ENCODE measurements at regions not wholly inside any gene's neighbourhood (a gene's known extent, or its start where the extent isn't known, plus 50 kb on each side); places are given as distances from the start of the nearest gene placed in this dataset.
"Not testable (repeated sequence)": the region's sequence is repeated elsewhere in the genome, so short reads cannot be mapped to it uniquely, and the experiment has no call there.

DNA sequence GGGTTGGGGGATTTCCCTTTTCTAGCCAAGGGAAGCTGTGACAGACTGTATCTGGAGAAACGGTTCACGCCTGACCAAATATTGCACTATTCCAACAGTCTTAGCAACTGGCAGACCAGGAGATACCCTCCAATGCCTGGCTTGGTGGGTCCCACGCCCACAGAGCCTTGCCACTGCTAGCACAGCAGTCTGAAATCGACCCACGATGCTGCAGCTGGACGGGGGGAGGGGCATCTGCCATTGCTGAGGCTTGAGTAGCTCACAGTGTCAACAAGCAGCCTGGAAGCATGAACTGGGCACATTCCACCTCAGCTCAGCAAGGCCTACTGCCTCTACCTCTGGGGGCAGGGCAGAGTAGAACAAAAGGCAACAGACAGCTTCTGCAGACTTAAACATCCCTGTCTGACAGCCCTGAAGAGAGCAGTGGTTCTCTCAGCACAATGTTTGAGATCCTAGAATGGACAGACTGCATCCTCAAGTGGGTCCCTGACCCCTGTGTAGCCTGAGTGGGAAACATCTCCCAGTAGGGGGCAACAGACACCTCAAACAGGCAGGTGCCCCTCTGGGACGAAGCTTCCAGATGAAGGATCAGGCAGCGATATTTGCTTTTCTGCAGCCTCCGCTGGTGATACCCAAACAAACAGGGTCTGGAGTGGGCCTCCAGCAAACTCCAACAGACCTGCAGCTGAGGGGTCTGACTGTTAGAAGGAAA, 89.9 kb upstream of the ECI2 start:
- 56% methylated on average over 9 of the region's 9 CpGs for WGBS
- no peak for ATAC-seq

DNA sequence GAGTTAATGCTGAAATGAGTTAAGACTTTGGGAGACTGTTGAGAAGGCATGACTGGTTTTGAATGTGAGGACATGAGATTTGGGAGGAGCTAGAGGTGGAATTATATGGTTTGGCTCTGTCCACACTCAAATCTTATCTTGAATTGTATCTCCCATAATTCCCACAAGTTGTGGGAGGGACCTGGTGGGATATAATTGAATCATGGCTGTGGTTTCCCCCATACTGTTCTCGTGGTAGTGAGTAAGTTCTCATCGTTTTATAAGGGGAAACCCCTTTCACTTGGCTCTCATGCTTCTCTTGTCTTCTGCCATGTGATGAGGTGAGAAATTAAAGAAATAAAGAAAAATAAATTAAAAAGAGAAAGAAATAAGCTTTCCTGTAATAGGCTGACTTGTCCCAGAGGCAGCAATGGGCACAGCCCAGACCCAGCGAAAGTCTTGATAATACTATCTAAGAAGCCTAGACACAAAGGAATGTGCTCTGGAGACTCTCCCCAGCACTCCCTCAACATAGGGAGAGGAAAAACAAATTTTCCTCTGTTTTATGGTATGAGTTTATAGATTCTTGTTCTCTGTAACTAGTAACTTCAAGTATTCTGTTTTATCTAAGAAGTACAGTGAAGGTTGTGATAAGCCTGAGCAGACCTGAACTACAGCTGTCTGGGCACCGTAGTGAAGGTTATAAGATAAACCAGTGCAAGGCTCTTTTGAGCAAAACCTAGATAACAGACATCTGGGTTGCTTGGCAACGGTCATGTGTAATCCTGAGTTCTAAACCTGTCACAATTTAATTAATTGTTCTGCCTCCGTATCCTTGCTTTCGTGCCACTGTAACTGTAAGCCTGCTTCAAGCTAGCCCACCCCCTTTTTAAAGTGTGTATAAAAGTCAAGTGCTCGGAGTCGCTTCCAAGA, 88.9 kb upstream of the ECI2 start:
- no peak overlapping the region for H3K4me3 ChIP-seq (ENCODE audit: low read length)
- intact Hi-C loops (cut with DNase I) = no loop called here
- H3K9me3 ChIP-seq (ENCODE audit: control insufficient read depth, low read length) = no peaks in the 10 kb centered on the region
- ATAC-seq (no peak), DNase-seq (no peak)
- H3K27me3 ChIP-seq (ENCODE audit: control insufficient read depth, insufficient read depth) = no peaks in the 10 kb centered on the region
- WGBS = 36% methylated on average over 9 of the region's 9 CpGs
- H3K27ac ChIP-seq (ENCODE audit: low read length) = no peak overlapping the region
- H3K4me1 ChIP-seq (ENCODE audit: control insufficient read depth, insufficient read depth, low read length) = no peaks in the 10 kb centered on the region

More for the DNA sequence above, 89.9 kb upstream of the ECI2 start:
- H3K27ac ChIP-seq (ENCODE audit: low read length) = no peak overlapping the region
- intact Hi-C loops (cut with DNase I) = no loop called here
- no peaks in the 10 kb centered on the region for H3K9me3 ChIP-seq (ENCODE audit: control insufficient read depth, low read length)
- no peaks in the 10 kb centered on the region for H3K27me3 ChIP-seq (ENCODE audit: control insufficient read depth, insufficient read depth)
- H3K4me3 ChIP-seq (ENCODE audit: low read length) = no peak overlapping the region
- no peak for DNase-seq
- no peaks in the 10 kb centered on the region for H3K4me1 ChIP-seq (ENCODE audit: control insufficient read depth, insufficient read depth, low read length)

GRCh38 chr6:4220558-4220957, 85.2 kb upstream of the ECI2 start:
- no peak overlapping the region for H3K27ac ChIP-seq (ENCODE audit: low read length)
- ATAC-seq (no peak), DNase-seq (no peak)
- H3K4me1 ChIP-seq (ENCODE audit: control insufficient read depth, insufficient read depth, low read length) = no peaks in the 10 kb centered on the region
- no peak overlapping the region for H3K4me3 ChIP-seq (ENCODE audit: low read length)
- 66% methylated on average over 1 of the region's 1 CpG for WGBS
- intact Hi-C loops (cut with DNase I) = no loop called here
- H3K9me3 ChIP-seq (ENCODE audit: control insufficient read depth, low read length) = no peaks in the 10 kb centered on the region
- H3K27me3 ChIP-seq (ENCODE audit: control insufficient read depth, insufficient read depth) = no peaks in the 10 kb centered on the region

DNA sequence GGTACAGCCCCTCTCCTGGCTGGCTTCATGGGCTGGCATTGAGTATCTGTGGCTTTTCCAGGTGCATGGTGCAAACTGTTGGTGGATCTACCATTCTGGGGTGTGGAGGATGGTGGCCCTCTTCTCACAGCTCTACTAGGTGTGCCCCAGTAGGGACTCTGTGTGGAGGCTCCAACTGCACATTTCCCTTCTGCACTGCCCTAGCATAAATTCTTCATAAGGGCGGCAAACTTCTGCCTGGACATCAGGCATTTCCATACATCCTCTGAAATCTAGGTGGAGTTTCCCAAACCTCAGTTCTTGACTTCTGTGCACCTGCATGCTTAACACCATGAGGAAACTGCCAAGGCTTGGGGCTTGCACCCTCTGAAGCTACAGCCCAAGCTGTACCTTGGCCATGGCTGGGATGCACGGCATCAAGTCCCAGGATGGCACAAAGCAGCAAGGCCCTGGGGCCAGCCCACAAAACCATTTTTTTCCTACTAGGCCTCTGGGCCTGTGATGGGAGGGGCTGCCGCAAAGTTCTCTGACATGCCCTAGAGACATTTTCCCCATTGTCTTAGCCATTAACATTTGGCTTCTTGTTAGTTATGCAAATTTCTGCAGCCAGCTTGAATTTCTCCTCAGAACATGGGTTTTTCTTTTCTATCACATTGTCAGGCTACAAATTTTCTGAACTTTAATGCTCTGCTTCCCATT, 83.4 kb upstream of the ECI2 start:
- H3K4me1 ChIP-seq (ENCODE audit: control insufficient read depth, insufficient read depth, low read length); H3K9me3 ChIP-seq (ENCODE audit: control insufficient read depth, low read length); ATAC-seq; intact Hi-C loops (cut with DNase I); H3K27me3 ChIP-seq (ENCODE audit: control insufficient read depth, insufficient read depth); H3K27ac ChIP-seq (ENCODE audit: low read length); DNase-seq; H3K4me3 ChIP-seq (ENCODE audit: low read length): not testable (repeated sequence)
- 94% methylated on average over 3 of the region's 3 CpGs for WGBS

GRCh38 chr6:4212588-4212987, 77.2 kb upstream of the ECI2 start:
- 70% methylated on average over 1 of the region's 1 CpG for WGBS
- Histone ChIP-seq H3K9me3 (ENCODE audit: control insufficient read depth, low read length) (no peaks in the 10 kb centered on the region), H3K4me1 (ENCODE audit: control insufficient read depth, insufficient read depth, low read length) (no peaks in the 10 kb centered on the region), H3K4me3 (ENCODE audit: low read length) (no peak overlapping the region), H3K27me3 (ENCODE audit: control insufficient read depth, insufficient read depth) (no peaks in the 10 kb centered on the region), H3K27ac (ENCODE audit: low read length) (no peak overlapping the region)
- intact Hi-C loops (cut with DNase I) = no loop called here
- ATAC-seq (peak; percentile 77 to 84), DNase-seq (no peak)

DNA sequence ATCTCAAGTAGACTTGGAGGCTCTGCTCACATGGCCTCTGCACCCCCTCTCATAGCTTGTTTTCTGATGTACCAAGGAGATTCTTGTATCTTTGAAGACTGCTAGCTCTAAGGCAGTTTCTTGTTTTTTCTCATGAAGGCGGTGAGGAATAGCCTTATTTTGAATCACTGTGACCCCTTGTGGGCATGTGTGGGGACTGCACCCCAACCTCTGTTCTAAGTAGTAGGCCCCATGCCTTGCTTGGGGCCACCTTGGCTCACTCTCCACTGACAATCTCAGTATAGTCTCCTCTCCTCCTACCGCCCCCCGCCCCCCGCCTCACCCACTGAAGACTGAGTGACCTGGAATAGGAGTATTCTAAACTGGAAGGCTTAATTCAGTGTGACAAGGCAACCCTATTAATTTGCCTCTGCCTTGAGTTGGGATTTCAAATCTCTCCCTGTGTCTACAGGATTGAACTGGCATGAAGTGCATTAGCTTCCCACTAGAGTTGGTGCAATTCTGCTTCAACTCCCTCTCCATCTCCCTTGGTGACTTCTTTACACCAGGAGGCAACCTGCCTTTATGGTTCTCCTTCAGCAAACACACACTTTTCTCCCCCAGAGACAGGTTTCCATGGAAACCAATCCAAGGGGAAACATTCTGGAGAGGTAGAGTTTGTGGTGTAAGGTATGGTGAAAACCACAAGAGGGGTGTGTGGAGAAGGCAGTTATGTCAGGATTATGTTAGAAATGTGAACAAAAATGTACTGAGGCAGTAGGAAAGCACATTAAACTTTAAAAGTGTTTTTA, 75.4 kb upstream of the ECI2 start:
- WGBS = 65% methylated on average over 4 of the region's 4 CpGs
- Histone ChIP-seq H3K27me3 (ENCODE audit: control insufficient read depth, insufficient read depth) (no peaks in the 10 kb centered on the region), H3K27ac (ENCODE audit: low read length) (no peak overlapping the region), H3K4me1 (ENCODE audit: control insufficient read depth, insufficient read depth, low read length) (no peaks in the 10 kb centered on the region), H3K9me3 (ENCODE audit: control insufficient read depth, low read length) (no peaks in the 10 kb centered on the region), H3K4me3 (ENCODE audit: low read length) (no peak overlapping the region)
- ATAC-seq (peak; percentile 70 to 73), DNase-seq (peak; percentile 41 to 77 (median 71))
- intact Hi-C loops (cut with DNase I) = no loop called here

GRCh38 chr6:4209196-4209595, 73.8 kb upstream of the ECI2 start:
- no peak for DNase-seq
- no peaks in the 10 kb centered on the region for H3K9me3 ChIP-seq (ENCODE audit: control insufficient read depth, low read length)
- intact Hi-C loops (cut with DNase I) = no loop called here
- no peaks in the 10 kb centered on the region for H3K4me1 ChIP-seq (ENCODE audit: control insufficient read depth, insufficient read depth, low read length)
- WGBS = 64% methylated on average over 2 of the region's 2 CpGs
- no peak overlapping the region for H3K27ac ChIP-seq (ENCODE audit: low read length)
- no peak for ATAC-seq
- no peaks in the 10 kb centered on the region for H3K27me3 ChIP-seq (ENCODE audit: control insufficient read depth, insufficient read depth)
- H3K4me3 ChIP-seq (ENCODE audit: low read length) = no peak overlapping the region

GRCh38 chr6:4208158-4208557, 72.8 kb upstream of the ECI2 start:
- intact Hi-C loops (cut with DNase I) = no loop called here
- WGBS = 40% methylated on average over 2 of the region's 2 CpGs
- Histone ChIP-seq H3K4me3 (ENCODE audit: low read length) (no peak overlapping the region), H3K27ac (ENCODE audit: low read length) (no peak overlapping the region), H3K4me1 (ENCODE audit: control insufficient read depth, insufficient read depth, low read length) (no peaks in the 10 kb centered on the region), H3K9me3 (ENCODE audit: control insufficient read depth, low read length) (no peaks in the 10 kb centered on the region), H3K27me3 (ENCODE audit: control insufficient read depth, insufficient read depth) (no peaks in the 10 kb centered on the region)
- no peak for DNase-seq
- ATAC-seq = no peak

DNA sequence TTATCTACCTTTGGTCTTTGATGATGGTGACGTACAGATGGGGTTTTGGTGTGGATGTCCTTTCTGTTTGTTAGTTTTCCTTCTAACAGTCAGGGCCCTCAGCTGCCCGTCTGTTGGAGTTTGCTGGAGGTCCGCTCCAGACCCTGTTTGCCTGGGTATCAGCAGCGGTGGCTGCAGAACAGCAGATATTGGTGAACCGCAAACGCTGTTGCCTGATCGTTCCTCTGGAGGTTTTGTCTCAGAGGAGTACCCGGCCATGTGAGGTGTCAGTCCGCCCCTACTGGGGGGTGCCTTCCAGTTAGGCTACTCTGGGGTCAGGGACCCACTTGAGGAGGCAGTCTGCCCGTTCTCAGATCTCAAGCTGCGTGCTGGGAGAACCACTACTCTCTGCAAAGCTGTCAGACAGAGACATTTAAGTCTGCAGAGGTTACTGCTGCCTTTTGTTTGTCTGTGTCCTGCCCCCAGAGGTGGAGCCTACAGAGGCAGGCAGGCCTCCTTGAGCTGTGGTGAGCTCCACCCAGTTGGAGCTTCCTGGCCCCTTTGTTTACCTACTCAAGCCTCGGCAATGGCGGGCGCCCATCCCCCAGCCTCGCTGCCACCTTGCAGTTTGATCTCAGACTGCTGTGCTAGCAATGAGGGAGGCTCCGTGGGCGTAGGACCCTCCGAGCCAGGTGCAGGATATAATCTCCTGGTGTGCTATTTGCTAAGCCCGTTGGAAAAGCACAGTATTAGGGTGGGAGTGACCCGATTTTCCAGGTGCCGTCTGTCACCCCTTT, 68.5 kb upstream of the ECI2 start:
- H3K4me3 ChIP-seq (ENCODE audit: low read length); H3K27ac ChIP-seq (ENCODE audit: low read length); H3K9me3 ChIP-seq (ENCODE audit: control insufficient read depth, low read length); intact Hi-C loops (cut with DNase I); ATAC-seq; H3K4me1 ChIP-seq (ENCODE audit: control insufficient read depth, insufficient read depth, low read length); DNase-seq; H3K27me3 ChIP-seq (ENCODE audit: control insufficient read depth, insufficient read depth): not testable (repeated sequence)
- 94% methylated on average over 21 of the region's 21 CpGs for WGBS

- H3K27ac ChIP-seq (ENCODE audit: low read length) = no peak overlapping the region
- DNase-seq (no peak), ATAC-seq (no peak)
- 56% methylated on average over 3 of the region's 3 CpGs for WGBS
- H3K9me3 ChIP-seq (ENCODE audit: control insufficient read depth, low read length) = no peaks in the 10 kb centered on the region
- no peaks in the 10 kb centered on the region for H3K27me3 ChIP-seq (ENCODE audit: control insufficient read depth, insufficient read depth)
- intact Hi-C loops (cut with DNase I) = no loop called here
- H3K4me3 ChIP-seq (ENCODE audit: low read length) = no peak overlapping the region
- no peaks in the 10 kb centered on the region for H3K4me1 ChIP-seq (ENCODE audit: control insufficient read depth, insufficient read depth, low read length)
Observed at GRCh38 chr6:4192627-4193026, 57.3 kb upstream of the ECI2 start.

All from right cardiac atrium (tissue), 5 donors.